B cell (primary cell): ENCODE measurements at regions not wholly inside any gene's neighbourhood (a gene's known extent, or its start where the extent isn't known, plus 50 kb on each side); places are given as distances from the start of the nearest gene placed in this dataset.

ENCODE experiments used
- ATAC-seq: fragments of 200-7000 bp; cut with Tn5 transposase; one replicate; pipeline ENCODE4 v1.10.0; 2021; ENCODE audit warnings: low read depth, mild to moderate bottlenecking, moderate number of reproducible peaks, moderate library complexity
- CTCF ChIA-PET: fragments of 350-600 bp; sonication (Branson Sonifier 250); formaldehyde crosslinking; loops from one replicate; lab custom pipeline; 2021; ENCODE audit warnings: antibody characterized with exemption, inconsistent platforms; lab: Charles Lee
- POLR2A ChIA-PET: fragments of 350-600 bp; sonication (Branson Sonifier 250); formaldehyde crosslinking; loops from one replicate; lab custom pipeline; 2021; ENCODE audit warnings: antibody characterized with exemption; lab: Charles Lee
- DNase-seq: peaks from one replicate; pipeline ENCODE4 v3.0.0; 2013
- H2AFZ ChIP-seq: 2 replicates; pipeline ENCODE4 v1.6.1; 2012; ENCODE audit warnings: mild to moderate bottlenecking, low read depth, low read length; ENCODE audit not compliant: insufficient read depth, poor library complexity, severe bottlenecking
- H3K27ac ChIP-seq, 2 donors: 1 replicate in 1 of 2; 2 replicates in 1 of 2; pipeline ENCODE4 v1.5.1; 2012 to 2013; ENCODE audit warnings: low read length in 2 of 2, mild to moderate bottlenecking in 2 of 2, moderate library complexity in 1 of 2
- H3K27me3 ChIP-seq, 4 experiments: fragments of 200-600 bp in 1 of 4; sonication (generic) in 1 of 4; replicated peaks in 1 of 4; 1 replicate in 2 of 4; 2 replicates in 2 of 4; pipeline versions ENCODE4 v1.6.1 to v1.7.0; 2013 to 2016; ENCODE audit warnings: low read length in 3 of 4, mild to moderate bottlenecking in 2 of 4, mixed read lengths in 1 of 4, moderate library complexity in 1 of 4; ENCODE audit not compliant: insufficient read depth in 4 of 4, control insufficient read depth in 3 of 4; ENCODE audit errors: control extremely low read depth in 1 of 4
- H3K36me3 ChIP-seq, 2 experiments: replicated peaks in 1 of 2; 1 replicate in 1 of 2; 2 replicates in 1 of 2; pipeline versions ENCODE4 v1.6.1 to v1.7.1; 2013; ENCODE audit warnings: low read length in 1 of 2; ENCODE audit not compliant: insufficient read depth in 2 of 2, control insufficient read depth in 1 of 2; ENCODE audit errors: control extremely low read depth in 1 of 2, extremely low read depth in 1 of 2
- H3K4me1 ChIP-seq, 2 donors: fragments of 200-600 bp in 1 of 2; sonication (generic) in 1 of 2; 1 replicate in 1 of 2; 2 replicates in 1 of 2; pipeline versions ENCODE4 v1.5.1 to v1.6.1; 2013 to 2017; ENCODE audit warnings: low read length in 2 of 2; ENCODE audit not compliant: control insufficient read depth in 2 of 2, insufficient read depth in 2 of 2
- H3K4me2 ChIP-seq: replicated peaks from 2 replicates; pipeline ENCODE3; 2012; ENCODE audit warnings: mild to moderate bottlenecking, low read depth, low read length; ENCODE audit not compliant: poor library complexity, severe bottlenecking
- H3K4me3 ChIP-seq, 5 experiments: fragments of 200-600 bp in 1 of 5; sonication (generic) in 1 of 5; 1 replicate in 3 of 5; 2 replicates in 2 of 5; pipeline versions ENCODE4 v1.5.1 to v1.7.0; 2011 to 2016; ENCODE audit warnings: low read length in 4 of 5, mild to moderate bottlenecking in 4 of 5, low read depth in 2 of 5, control low read depth in 1 of 5, moderate library complexity in 1 of 5; ENCODE audit not compliant: insufficient read depth in 1 of 5; ENCODE audit errors: control extremely low read depth in 1 of 5, extremely low read depth in 1 of 5
- H3K79me2 ChIP-seq: fragments of 200-600 bp; sonication (generic); one replicate; pipeline ENCODE4 v1.6.0; 2016; ENCODE audit warnings: low read length; ENCODE audit not compliant: control insufficient read depth, insufficient read depth
- H3K9ac ChIP-seq: fragments of 200-600 bp; sonication (generic); 2 replicates; pipeline ENCODE4 v1.6.1; 2017; ENCODE audit warnings: mild to moderate bottlenecking, low read length, moderate library complexity
- H3K9me3 ChIP-seq, 3 donors: one replicate each; pipeline versions ENCODE4 v1.6.1 to v1.7.1; 2013; ENCODE audit warnings: low read length in 2 of 3; ENCODE audit not compliant: control insufficient read depth in 2 of 3, insufficient read depth in 1 of 3; ENCODE audit errors: control extremely low read depth in 1 of 3
- H4K20me1 ChIP-seq: 2 replicates; pipeline ENCODE4 v1.6.0; 2012; ENCODE audit warnings: mild to moderate bottlenecking, low read length; ENCODE audit not compliant: insufficient read depth, control insufficient read depth, poor library complexity, severe bottlenecking
- H3K27ac Mint-ChIP-seq: one replicate; pipeline ENCODE4 v1.8.0; 2021; ENCODE audit warnings: mixed read lengths
- H3K27me3 Mint-ChIP-seq: one replicate; pipeline ENCODE4 v1.8.0; 2021; ENCODE audit warnings: mixed read lengths
- H3K4me1 Mint-ChIP-seq: one replicate; pipeline ENCODE4 v1.8.0; 2021; ENCODE audit warnings: mixed read lengths
- H3K4me3 Mint-ChIP-seq: one replicate; pipeline ENCODE4 v1.8.0; 2021; ENCODE audit warnings: mixed read lengths
- H3K9me3 Mint-ChIP-seq: one replicate; pipeline ENCODE4 v1.8.0; 2022; ENCODE audit warnings: mixed read lengths; ENCODE audit not compliant: insufficient read depth
- CTCF ChIP-seq: fragments of 200-600 bp; IDR thresholded peaks from one replicate; pipeline ENCODE4 v1.8.0; 2022; ENCODE audit warnings: antibody characterized with exemption, mild to moderate bottlenecking
- EZH2 ChIP-seq: IDR thresholded peaks from 2 replicates; pipeline ENCODE4 v1.6.1; 2012; ENCODE audit warnings: borderline replicate concordance, low read depth, mild to moderate bottlenecking, moderate library complexity, low read length; ENCODE audit not compliant: insufficient read depth, poor library complexity, severe bottlenecking
- WGBS: methylation state at CpG from one replicate; pipeline ENCODE4 v1.1.5; 2013; ENCODE audit warnings: missing lambda C conversion rate; ENCODE audit not compliant: insufficient coverage; 5-methylcytosine and 5-hydroxymethylcytosine counted together
- intact Hi-C: fragments of 100-400 bp; cut with micrococcal nuclease; formaldehyde crosslinking; loops from one replicate; pipeline ENCODE4 v1.10.0; 2022

GRCh38 chr11:37483761-37484160, 885.7 kb upstream of the RAG2 start:
- Mint-ChIP-seq H3K9me3 (no peaks in the 10 kb centered on the region), H3K27ac (no peak overlapping the region), H3K4me3 (no peak overlapping the region), H3K27me3 (no peaks in the 10 kb centered on the region), H3K4me1 (no peaks in the 10 kb centered on the region)
- no peak overlapping the region for H3K9ac ChIP-seq
- ATAC-seq (no peak), DNase-seq (no peak)
- WGBS = no CpG with 5 or more reads among the region's 1 CpG
- no peaks in the 10 kb centered on the region for H3K27me3 ChIP-seq
- no peak overlapping the region for H2AFZ ChIP-seq
- H3K4me1 ChIP-seq = no peaks in the 10 kb centered on the region
- CTCF ChIA-PET = no interaction called here
- no peaks in the 10 kb centered on the region for H3K79me2 ChIP-seq
- POLR2A ChIA-PET = no interaction called here
- no peaks in the 10 kb centered on the region for H3K9me3 ChIP-seq
- no peak overlapping the region for H3K4me2 ChIP-seq
- TF ChIP-seq EZH2 (no peak), CTCF (no peak)
- no peak overlapping the region for H3K4me3 ChIP-seq
- no peak overlapping the region for H3K27ac ChIP-seq
- intact Hi-C loops = no loop called here
- H3K36me3 ChIP-seq = no peaks in the 10 kb centered on the region
- no peaks in the 10 kb centered on the region for H4K20me1 ChIP-seq

- no peak for DNase-seq
- Mint-ChIP-seq H3K4me3 (no peak overlapping the region), H3K4me1 (no peaks in the 10 kb centered on the region), H3K27ac (no peak overlapping the region), H3K27me3 (no peaks in the 10 kb centered on the region), H3K9me3 (peaks cover 6% of the 10 kb centered on the region)
- H4K20me1 ChIP-seq = no peaks in the 10 kb centered on the region
- H2AFZ ChIP-seq = no peak overlapping the region
- TF ChIP-seq CTCF (no peak), EZH2 (no peak)
- no peak for ATAC-seq
- H3K27me3 ChIP-seq = no peaks in the 10 kb centered on the region
- H3K4me3 ChIP-seq = no peak overlapping the region
- intact Hi-C loops = no loop called here
- no peaks in the 10 kb centered on the region for H3K36me3 ChIP-seq
- no peak overlapping the region for H3K27ac ChIP-seq
- no peak overlapping the region for H3K9ac ChIP-seq
- H3K4me1 ChIP-seq = no peaks in the 10 kb centered on the region
- no peaks in the 10 kb centered on the region for H3K79me2 ChIP-seq
- H3K4me2 ChIP-seq = no peak overlapping the region
- POLR2A ChIA-PET = no interaction called here
- WGBS = no CpG with 5 or more reads among the region's 2 CpGs
- peaks cover 0 to 4% (median 0%) of the 10 kb centered on the region in 3 donors for H3K9me3 ChIP-seq
- CTCF ChIA-PET = no interaction called here
These were observed 876.9 kb upstream of the RAG2 start for GRCh38 chr11:37474889-37475288.
